ENCODE measurements at regions not wholly inside any gene's neighbourhood (a gene's known extent, or its start where the extent isn't known, plus 50 kb on each side); places are given as distances from the start of the nearest gene placed in this dataset.

GRCh38 chr13:27339299-27339698 lies 68.7 kb downstream of the RASL11A start:
- TF ChIP-seq CTCF (IDR thresholded peaks at IDR 0.05) (peak in 3 of 5 experiments; percentile 29 to 45 (median 41)), POLR2A (IDR thresholded peaks at IDR 0.05) (no peak), EP300 (IDR thresholded peaks at IDR 0.05; ENCODE audit: low read depth) (no peak), POLR2AphosphoS5 (IDR thresholded peaks at IDR 0.05) (no peak)

All from transverse colon (tissue), 4 donors.